Renal cortex interstitium (tissue), 11 donors: ENCODE measurements at regions not wholly inside any gene's neighbourhood (a gene's known extent, or its start where the extent isn't known, plus 50 kb on each side); places are given as distances from the start of the nearest gene placed in this dataset.

Experiments used
- DNase-seq, 11 donors: peaks; one replicate each; pipeline ENCODE4 v3.0.0-alpha.2; 2013; ENCODE audit warnings: low read depth in 9 of 11, low spot score in 4 of 11; ENCODE audit errors: extremely low read depth in 1 of 11

DNA sequence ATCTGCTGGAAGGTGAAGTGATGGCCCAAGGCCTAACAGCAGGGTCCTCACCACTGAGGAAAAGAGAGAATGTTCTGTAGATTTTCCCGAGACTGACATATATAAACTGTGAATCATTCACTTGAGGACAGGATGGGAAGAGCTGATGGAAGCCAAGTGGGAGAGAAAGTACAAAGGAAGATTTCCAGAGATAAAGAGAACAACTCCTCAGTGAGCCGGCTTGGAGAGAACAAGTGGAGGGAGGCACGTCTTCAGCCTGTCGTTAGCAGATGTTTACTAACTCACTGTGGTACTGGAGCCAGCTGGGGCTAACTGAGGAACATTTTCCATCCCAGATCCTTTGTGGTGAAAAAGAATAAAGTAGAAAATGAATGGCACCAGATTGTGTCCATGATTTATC is 552.9 kb upstream of the TNP1 start:
- DNase-seq: no peak

DNA sequence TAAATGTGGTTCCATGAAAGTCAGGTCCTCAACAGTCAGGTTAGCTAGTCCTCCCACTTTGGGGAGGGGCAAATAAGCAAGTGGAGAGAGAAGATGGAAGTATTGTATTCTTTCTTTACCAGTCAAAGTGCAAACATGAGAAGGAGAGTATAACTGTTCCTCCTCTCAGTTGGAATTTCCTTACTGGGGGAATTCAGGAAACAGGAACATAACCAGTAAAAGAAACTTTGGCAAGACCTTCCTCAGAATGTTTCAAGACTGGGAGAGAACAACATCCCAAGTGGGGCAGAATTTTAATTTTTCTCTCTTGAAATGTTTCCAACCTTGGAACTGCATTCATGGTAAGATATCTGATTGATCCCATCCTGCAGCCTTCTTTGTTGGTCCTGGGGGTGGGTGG is 552.4 kb upstream of the TNP1 start:
- no peak for DNase-seq

DNA sequence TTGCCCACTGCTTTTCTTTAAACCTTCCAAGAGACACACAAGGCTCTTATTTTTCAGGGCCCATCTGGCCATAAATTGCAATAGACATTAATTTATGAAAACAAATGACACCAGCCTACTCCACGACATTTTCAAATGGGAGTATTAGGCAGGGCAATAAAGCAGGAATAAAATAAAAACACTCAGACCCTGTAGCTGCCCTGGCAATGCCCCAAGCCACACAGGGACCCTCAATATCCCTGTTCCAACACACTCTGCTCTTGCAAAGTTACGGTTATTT is 550.8 kb upstream of the TNP1 start:
- no peak for DNase-seq

DNA sequence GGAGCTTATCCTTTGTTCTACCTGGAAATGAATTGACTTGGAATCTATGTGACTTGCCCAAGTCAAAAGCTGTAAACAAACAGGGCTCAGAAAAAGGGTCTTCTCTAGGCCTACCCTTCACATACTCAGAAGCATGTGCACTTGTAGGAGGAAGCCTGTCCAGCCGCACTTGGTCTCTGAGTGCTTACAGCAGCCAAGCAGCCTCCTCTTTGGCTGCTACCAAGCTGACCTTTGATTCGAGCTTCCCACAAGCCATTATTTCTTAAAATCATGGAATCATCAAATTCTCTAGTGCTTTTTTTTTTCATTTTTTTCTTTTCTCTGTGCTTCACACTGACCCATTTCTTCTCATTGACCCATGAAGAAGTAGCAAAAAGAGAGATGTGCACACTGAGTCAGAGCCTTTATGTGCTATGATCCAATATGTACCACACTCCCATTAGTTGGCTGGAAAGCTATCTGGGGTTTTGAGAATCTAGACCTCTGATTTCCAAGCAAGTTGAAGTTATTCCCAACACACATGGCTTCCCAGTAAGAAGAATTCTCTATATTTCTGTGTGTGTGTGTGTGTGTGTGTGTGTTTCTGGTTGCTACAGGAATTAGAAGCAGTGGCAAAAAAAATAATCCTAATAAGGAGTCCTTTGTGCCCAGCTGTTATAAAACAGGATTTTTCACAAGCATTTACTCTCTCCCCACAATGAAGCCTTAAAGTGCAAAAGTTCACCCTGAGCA is 550.3 kb upstream of the TNP1 start:
- DNase-seq: no peak

DNA sequence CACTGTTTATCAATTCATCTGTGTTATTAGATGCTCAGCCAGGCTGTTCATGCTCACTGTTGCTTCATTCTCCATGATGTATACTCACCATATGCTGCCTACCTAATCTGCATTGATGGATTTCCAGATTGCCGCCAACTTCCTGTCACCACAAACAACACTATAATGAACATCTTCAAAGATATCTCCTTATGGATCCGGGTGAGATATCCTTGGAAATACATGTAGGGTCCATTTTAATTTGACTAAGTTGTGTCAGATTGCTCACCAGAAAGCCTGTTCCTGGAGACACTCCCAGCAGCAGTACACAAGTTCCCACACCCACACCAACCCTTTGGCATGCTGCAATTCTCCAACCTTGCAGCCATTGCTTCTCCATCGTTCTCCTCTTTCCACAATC is 547.5 kb upstream of the TNP1 start:
- DNase-seq: no peak

DNA sequence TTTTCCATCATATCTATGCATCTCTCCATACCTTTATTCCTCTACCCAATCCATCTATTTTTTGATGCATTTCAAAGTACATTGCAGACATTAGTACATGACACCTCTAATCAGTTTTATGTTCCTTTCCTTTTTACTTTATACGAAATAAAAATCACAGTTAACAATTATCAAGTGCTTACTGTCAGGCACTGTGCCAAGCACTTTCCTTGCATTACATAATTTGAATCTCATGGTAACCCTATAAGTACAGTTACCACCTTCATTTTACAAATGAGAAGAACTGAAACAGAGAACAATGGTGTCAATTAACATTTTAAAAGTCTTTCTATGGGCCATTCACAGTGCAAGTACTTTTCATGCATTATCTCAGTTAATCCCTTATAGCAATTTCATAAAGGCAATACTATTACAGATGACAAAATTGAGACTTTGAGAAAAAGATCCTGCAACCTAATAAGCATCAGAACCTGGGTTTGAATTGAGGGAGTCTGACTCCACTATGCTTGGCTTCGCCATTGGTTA is 544.4 kb upstream of the TNP1 start:
- DNase-seq: no peak

DNA sequence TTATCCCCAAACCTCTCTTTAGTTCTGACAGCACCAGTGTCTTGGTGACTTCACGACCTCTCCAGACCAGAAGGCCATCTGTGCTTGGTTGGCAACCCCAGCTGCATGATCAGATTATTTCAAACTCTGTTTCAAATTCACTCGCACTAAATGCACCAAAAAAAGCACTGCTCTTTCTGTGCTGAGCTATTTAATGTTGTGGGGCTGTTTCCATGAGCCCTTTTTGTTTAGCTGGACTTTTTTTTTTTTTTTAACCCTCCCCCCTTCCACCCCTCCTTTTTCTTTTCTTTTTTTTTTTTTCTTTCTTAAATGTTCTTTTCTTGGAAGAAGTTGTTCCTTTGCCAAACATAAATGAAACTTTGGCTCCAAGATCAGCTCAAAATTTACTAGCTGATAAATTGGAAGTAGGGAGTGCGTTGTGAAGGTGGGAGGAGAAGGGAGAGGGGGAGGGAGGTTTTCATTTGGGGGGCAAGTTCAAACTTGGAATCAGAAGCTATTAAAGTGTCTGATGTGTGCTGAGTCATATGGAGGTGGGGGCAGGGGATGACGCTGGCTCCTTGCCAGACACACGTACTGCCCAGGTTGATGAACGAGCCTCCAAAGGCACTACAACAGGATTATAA is 543.0 kb upstream of the TNP1 start:
- peak in 8 of 11 donors; percentile 39 to 69 (median 52) for DNase-seq

DNA sequence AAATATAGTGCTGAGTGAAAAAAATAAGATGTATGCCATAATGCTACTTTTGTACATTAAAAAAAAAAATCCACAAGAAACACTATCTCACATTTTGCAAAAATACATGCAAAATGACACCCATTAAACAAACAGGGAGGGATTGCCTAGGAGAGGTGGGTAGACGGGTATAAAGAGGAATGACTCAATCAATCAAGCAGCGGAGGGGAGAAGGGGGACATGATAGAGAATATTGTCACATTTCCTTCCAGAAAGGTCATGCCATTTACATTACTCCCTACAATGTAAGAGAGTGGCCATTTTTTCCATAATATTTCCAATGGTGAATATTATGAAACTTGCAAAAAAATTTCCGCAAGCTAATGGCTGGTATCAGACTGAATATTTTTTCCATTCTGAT is 542.3 kb upstream of the TNP1 start:
- no peak for DNase-seq

DNA sequence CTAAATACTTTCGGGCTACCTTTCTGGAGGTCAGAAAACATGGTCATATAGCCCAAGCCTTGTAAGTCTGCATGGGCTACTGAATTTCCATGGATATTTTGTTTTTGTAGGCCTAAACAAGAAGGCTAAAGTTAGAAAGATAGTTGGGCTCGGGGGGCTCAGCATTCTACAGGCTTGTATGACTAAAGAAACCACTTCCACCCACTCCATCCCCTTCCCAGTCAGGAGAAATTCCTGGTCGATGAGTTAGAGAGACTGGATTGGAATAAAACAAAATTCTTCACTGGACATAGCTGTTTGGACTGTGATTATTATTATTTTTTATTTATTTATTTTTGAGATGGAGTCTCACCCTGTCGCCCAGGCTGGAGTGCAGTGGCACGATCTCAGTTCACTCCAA is 539.4 kb upstream of the TNP1 start:
- no peak for DNase-seq

DNA sequence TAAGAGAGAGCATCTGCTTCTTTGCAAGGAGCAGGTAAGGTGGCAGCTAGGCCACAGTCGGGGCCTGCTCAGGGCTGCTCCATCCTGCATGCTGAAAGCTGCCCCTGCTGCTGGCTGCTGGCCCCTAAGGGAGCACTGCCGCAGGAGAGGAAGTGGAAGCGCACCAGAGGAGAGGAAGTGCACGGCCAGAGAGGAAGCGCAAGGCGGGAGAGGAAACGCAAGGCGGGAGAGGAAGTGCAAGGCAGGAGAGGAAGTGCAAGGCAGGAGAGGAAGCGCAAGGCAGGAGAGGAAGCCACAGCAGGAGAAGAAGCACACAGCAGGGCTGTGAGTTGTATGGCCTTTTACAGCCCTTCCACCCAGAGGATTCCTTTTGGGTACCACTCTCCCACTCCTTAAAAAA is 539.0 kb upstream of the TNP1 start:
- DNase-seq: no peak

DNA sequence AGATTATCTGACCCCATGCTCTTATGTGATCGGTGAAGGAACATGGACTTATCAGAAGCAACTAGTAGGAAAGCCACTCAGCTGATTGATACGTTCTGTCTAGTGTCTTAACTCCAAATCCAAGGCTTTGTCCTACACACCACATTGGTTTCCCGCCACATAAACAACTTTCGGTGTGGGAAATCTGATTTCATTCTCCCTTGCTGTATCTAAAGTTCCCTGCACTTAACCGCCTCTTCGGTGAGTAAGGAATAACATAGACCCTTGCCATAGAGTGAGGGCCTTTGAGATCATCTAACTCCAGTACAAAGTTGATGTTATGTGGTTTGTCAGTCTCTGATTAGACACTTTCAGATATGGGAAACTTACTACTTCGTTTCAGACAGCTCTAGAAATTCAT is 538.2 kb upstream of the TNP1 start:
- DNase-seq: no peak

DNA sequence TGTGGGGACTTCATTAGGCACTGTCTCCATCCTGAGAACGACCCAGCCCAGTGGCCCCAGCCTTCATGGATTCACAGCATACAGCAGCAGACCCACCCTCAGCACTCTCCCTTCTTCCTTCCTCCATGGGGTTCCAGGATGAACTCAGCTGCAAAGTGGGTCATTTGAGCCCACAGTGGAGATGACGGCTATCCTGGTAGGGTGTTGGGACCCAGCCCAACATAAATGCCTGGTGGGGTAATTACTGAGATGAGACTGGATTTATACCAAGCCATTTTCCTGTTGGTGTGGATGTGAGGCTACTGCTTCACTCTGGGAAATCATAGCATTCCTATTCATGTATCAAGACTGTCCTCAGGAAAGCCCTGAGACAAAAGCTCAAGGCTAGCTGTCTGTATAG is 536.7 kb upstream of the TNP1 start:
- DNase-seq: no peak

DNA sequence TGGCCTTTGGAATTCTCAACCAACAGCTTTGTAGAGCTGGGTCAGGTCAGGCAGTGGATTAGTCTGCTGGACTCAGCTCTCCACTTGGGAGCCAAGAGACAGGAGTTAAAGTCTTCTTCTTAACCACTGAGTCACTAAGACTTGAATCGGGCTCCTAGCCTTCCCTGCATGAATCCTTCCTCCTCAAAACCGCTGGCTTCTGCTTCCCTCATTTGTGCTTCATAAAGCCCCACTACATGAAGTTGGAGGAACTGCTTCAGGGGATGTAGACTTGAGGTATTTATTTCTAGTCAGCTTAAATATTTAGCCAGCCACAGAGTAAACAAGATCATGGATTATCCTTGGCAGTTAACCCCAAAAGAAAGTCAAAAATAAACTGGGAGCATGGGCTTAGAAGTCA is 536.3 kb upstream of the TNP1 start:
- no peak for DNase-seq

DNA sequence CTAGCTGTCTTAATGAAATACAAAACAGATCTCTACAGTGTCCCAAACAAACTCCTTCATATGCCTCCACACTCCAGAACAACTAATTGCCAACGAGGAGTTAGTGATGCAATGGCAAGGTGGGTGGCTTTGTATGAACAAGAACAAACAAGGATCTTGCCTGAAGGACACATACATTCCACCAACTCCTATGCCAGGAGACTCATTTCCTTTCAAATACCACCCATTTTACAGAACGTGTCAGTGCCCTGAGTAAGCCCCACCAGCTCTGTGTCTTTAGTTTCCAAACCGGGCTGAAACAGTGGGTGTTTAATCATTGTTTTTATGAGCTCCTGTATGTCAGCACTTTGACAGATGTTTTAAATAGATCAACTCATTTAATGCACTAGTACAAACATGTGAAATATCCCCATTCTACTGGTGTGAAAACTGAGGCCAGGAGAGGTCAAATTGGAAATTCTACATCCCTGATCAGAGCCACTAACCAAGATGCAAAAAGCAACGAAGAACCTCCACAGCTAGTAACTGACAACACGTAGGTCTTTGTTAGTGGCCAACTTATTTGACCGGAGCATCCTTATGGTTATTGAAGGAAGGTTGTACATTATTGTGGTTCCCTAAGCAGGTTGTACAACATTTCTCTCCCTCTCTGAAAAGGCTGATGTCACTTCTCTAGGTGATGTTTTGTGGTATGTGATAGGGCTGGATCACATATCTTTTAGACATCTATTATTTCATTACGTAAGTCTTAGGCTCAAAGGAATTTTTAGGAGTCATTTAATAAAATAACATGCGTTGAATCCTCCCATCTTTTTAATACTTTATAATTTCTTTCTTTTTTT is 534.9 kb upstream of the TNP1 start:
- no peak for DNase-seq

DNA sequence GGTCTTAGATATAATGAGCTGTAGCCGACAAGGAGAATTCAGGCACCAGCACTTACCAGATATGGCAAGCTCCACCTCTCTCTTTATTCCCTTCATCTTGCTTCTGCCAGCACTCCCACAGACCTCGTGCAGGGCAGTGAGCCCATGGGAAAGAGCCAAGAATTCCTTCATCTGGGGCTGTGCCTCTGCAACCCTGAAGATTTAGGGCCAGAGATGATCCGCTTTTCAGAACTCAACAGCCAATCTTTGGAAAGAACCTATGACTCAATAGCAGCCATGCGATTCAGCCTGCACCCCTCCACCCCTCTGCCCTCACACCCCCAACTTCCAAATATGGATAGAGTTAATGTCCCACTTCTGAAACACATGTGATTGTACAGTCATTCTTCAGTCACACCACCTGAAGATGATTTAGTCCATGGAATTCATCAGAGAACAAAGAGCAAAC is 533.7 kb upstream of the TNP1 start:
- no peak for DNase-seq

DNA sequence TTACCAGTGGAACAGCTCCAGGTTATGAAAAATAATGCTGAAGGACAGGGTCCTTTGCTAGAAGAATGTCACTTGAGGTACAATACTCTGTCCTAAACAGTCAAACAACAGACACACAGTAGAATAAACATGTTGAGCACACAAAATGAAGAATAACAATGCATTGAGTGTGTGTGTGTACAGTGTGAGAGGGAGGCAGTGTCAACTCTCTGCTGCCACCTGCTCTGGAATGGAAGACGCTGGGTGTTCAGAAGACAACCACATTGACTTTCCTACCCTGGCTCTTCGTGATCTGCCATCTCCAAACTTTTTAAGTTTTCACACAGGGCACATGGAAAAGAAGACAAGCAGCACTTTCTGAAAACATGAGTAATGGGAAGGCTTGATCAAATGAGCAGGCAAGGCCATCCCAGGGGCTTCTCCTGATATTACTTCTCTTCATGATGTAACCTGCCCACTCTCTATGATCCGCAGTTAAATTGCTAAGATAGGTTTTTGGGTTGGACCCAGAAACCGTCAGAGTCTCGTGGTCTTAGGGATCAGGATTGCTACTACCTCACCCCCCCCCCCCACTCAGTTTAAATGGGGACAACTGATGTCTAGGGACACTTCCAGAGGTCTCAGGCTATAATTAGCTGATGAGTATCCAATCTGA is 533.2 kb upstream of the TNP1 start:
- DNase-seq: no peak

DNA sequence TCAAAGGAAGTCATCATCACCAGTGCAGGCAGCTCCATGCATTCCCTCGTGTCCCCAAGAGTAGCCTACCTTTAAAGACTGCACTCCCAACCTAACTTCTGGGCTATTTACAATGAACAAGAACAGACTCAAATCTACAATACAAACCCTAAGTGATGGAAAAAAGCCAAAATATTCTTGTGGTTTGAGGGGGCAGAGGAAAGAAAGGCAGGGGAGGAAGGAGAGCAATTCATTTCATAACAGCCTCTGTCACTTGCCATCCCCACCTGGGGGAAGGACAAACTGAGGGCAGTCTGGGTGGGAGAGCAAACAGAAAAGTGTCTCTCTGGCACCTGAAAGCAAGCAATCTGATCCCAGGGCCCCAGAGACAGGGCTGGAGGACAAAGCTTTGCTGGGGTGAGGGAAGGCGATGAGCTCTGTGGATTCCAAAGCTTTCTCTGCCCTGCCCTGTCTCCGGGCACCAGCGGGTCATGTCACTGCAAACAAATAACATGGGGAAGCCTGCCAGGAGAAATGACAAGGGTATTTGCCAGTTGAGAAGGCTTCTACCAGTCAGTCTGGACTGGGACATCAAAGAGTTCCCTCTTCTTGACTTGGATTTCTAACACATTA is 528.0 kb upstream of the TNP1 start:
- DNase-seq: no peak

DNA sequence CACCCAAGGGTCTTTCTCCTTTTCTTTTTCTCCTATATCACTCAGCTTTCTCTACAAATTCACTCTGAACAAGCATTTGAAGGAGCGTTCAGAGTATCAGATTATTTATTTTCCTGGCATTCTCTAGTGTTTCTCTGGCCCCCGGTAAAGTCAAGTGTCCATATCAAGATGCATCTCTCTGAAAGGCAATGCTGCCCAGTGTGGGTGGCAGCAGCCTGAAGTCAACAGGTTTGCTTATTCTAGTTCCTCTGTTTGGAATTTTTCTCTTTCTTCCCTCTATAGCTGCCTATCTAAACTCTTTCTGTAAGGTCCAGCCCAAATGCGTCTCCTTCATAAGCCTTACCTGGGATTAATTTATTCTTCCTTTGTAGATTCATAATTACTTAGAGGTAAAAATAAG is 526.2 kb upstream of the TNP1 start:
- no peak for DNase-seq

DNA sequence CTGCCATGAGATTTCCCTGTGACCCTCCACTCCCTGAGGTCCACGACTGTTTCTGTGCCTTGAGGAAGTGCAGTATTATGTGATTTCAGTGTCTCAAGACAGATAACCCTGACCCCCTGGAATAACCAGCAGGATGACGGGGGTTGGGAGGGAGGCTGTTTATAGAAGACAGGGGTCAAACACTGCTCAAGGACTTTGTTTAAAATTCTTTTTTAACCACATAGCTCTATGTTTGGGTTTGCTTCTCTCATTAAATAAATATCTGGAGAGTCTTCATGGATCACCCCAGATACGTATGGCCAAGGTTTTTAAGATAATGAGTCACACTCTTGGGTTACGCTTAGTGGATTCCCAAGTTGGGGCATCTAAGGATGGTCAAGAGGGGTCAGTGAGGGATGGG is 523.8 kb upstream of the TNP1 start:
- no peak for DNase-seq
